ENCODE measurements at regions not wholly inside any gene's neighbourhood (a gene's known extent, or its start where the extent isn't known, plus 50 kb on each side); places are given as distances from the start of the nearest gene placed in this dataset.

DNA sequence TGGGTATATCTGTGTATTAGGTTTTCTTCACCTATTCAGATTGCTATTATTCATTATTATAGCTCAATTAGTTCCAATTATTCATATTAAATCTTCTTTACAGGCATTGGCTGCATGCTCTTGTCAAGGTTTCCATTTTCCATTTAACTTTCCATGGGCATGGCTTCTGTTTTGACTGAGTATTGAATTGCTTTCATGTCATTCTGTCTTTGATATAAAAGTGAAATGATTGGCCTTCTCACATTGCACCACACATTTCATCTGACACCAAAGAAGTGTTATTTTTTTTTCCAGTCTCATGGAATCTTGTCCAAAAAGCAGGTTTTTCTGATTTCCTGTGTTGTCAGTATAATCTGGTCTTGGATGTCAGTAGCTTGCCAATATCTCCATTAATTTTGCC lies 1244.3 kb downstream of the RAPGEF2 start:
- H4K20me1 ChIP-seq (ENCODE audit: control insufficient read depth, extremely low read depth, insufficient read depth, low read length), result no peaks in the 10 kb centered on the region
- H3K9me3 ChIP-seq (ENCODE audit: control insufficient read depth, insufficient read depth, low read depth, low read length), result no peaks in the 10 kb centered on the region
- no peak overlapping the region for H2AFZ ChIP-seq (ENCODE audit: low read length)
- no peaks in the 10 kb centered on the region for H3K36me3 ChIP-seq (ENCODE audit: control insufficient read depth, insufficient read depth, low read length)
- H3K4me1 ChIP-seq (ENCODE audit: control insufficient read depth, extremely low read depth, insufficient read depth, low read length), result no peaks in the 10 kb centered on the region
- TF ChIP-seq EZH2 (IDR thresholded peaks at IDR 0.05; ENCODE audit: low read length, missing control alignments), result no peak
- TF ChIP-seq, protein P1, sequence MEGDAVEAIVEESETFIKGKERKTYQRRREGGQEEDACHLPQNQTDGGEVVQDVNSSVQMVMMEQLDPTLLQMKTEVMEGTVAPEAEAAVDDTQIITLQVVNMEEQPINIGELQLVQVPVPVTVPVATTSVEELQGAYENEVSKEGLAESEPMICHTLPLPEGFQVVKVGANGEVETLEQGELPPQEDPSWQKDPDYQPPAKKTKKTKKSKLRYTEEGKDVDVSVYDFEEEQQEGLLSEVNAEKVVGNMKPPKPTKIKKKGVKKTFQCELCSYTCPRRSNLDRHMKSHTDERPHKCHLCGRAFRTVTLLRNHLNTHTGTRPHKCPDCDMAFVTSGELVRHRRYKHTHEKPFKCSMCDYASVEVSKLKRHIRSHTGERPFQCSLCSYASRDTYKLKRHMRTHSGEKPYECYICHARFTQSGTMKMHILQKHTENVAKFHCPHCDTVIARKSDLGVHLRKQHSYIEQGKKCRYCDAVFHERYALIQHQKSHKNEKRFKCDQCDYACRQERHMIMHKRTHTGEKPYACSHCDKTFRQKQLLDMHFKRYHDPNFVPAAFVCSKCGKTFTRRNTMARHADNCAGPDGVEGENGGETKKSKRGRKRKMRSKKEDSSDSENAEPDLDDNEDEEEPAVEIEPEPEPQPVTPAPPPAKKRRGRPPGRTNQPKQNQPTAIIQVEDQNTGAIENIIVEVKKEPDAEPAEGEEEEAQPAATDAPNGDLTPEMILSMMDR (conservative IDR thresholded peaks at IDR 0.05 in 1 of 2, IDR thresholded peaks at IDR 0.05 in 1 of 2; ENCODE audit: low read depth in 1 of 2, low read length in 2 of 2), result no peak
- H3K27ac ChIP-seq (ENCODE audit: insufficient read depth, low read length), result no peak overlapping the region
- H3K4me2 ChIP-seq (ENCODE audit: extremely low read depth, insufficient read depth, low read length), result no peak overlapping the region
- H3K9ac ChIP-seq (ENCODE audit: insufficient read depth, low read length), result no peak overlapping the region
- no peaks in the 10 kb centered on the region for H3K79me2 ChIP-seq (ENCODE audit: control insufficient read depth, insufficient read depth, low read length)
- H3K4me3 ChIP-seq (replicated peaks in 1 of 4; ENCODE audit: control extremely low read depth in 1 of 4, insufficient read depth in 1 of 4, low read depth in 3 of 4, low read length in 4 of 4), result no peak overlapping the region
- no peak for DNase-seq (ENCODE audit: low read depth in 2 of 2)
- no peaks in the 10 kb centered on the region for H3K27me3 ChIP-seq (ENCODE audit: control insufficient read depth, insufficient read depth, low read length)

DNA sequence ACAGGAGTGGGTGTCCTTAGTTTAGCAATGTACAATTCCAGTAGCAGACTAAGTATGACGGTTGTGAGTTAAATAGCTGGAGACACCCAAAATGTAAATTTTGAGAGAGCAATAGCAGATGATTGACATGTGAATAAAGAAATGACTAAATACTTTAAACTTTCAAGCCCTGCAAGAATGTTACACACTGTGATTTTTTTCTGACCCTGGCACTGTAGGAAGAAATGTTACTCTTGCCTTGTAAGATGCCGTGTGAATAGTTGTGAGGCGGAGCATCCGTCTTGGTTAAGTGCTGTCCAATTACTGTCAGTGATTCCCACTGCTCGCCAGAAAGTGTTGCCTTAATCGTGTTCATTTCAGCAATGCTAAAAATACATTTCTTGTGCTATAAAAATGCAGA lies 1248.1 kb downstream of the RAPGEF2 start:
- Histone ChIP-seq H3K4me3 (replicated peaks in 1 of 4; ENCODE audit: control extremely low read depth in 1 of 4, insufficient read depth in 1 of 4, low read depth in 3 of 4, low read length in 4 of 4) (no peak overlapping the region), H3K36me3 (ENCODE audit: control insufficient read depth, insufficient read depth, low read length) (no peaks in the 10 kb centered on the region), H3K27me3 (ENCODE audit: control insufficient read depth, insufficient read depth, low read length) (no peaks in the 10 kb centered on the region), H4K20me1 (ENCODE audit: control insufficient read depth, extremely low read depth, insufficient read depth, low read length) (no peaks in the 10 kb centered on the region), H3K9me3 (ENCODE audit: control insufficient read depth, insufficient read depth, low read depth, low read length) (no peaks in the 10 kb centered on the region), H3K27ac (ENCODE audit: insufficient read depth, low read length) (no peak overlapping the region), H2AFZ (ENCODE audit: low read length) (no peak overlapping the region), H3K4me2 (ENCODE audit: extremely low read depth, insufficient read depth, low read length) (no peak overlapping the region), H3K79me2 (ENCODE audit: control insufficient read depth, insufficient read depth, low read length) (no peaks in the 10 kb centered on the region), H3K9ac (ENCODE audit: insufficient read depth, low read length) (no peak overlapping the region), H3K4me1 (ENCODE audit: control insufficient read depth, extremely low read depth, insufficient read depth, low read length) (no peaks in the 10 kb centered on the region)
- peak in 1 of 2 donors; percentile 5 for DNase-seq (ENCODE audit: low read depth in 2 of 2)
- TF ChIP-seq EZH2 (IDR thresholded peaks at IDR 0.05; ENCODE audit: low read length, missing control alignments), result no peak
- TF ChIP-seq, protein P1 (conservative IDR thresholded peaks at IDR 0.05 in 1 of 2, IDR thresholded peaks at IDR 0.05 in 1 of 2; ENCODE audit: low read depth in 1 of 2, low read length in 2 of 2), result no peak

DNA sequence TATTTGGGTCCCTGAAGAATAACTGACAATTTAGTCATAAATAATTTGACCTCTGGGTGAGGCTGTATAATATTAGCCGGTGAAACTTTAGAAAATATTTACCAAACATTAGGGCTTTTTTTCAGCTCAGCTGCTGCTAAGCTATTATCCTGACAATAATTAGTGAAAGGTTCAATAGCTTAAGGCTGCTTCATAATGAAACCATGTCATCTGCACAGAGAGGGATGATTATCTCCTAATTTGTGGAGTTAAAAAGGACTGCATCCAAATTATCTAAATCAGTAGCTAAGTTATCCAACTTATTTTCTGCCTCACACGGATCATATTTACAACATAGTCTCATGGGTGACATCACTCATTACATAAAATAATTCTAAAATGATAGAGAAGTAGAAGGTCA lies 1249.8 kb downstream of the RAPGEF2 start:
- Histone ChIP-seq H3K27me3 (ENCODE audit: control insufficient read depth, insufficient read depth, low read length) (no peaks in the 10 kb centered on the region), H3K79me2 (ENCODE audit: control insufficient read depth, insufficient read depth, low read length) (no peaks in the 10 kb centered on the region), H3K4me2 (ENCODE audit: extremely low read depth, insufficient read depth, low read length) (no peak overlapping the region), H3K36me3 (ENCODE audit: control insufficient read depth, insufficient read depth, low read length) (no peaks in the 10 kb centered on the region), H2AFZ (ENCODE audit: low read length) (no peak overlapping the region), H3K4me3 (replicated peaks in 1 of 4; ENCODE audit: control extremely low read depth in 1 of 4, insufficient read depth in 1 of 4, low read depth in 3 of 4, low read length in 4 of 4) (no peak overlapping the region), H3K9me3 (ENCODE audit: control insufficient read depth, insufficient read depth, low read depth, low read length) (no peaks in the 10 kb centered on the region), H3K4me1 (ENCODE audit: control insufficient read depth, extremely low read depth, insufficient read depth, low read length) (no peaks in the 10 kb centered on the region), H4K20me1 (ENCODE audit: control insufficient read depth, extremely low read depth, insufficient read depth, low read length) (no peaks in the 10 kb centered on the region), H3K9ac (ENCODE audit: insufficient read depth, low read length) (no peak overlapping the region), H3K27ac (ENCODE audit: insufficient read depth, low read length) (no peak overlapping the region)
- TF ChIP-seq, protein P1 (conservative IDR thresholded peaks at IDR 0.05 in 1 of 2, IDR thresholded peaks at IDR 0.05 in 1 of 2; ENCODE audit: low read depth in 1 of 2, low read length in 2 of 2), result no peak
- no peak for DNase-seq (ENCODE audit: low read depth in 2 of 2)

Data from fibroblast of lung (primary cell).